Endothelial cell of umbilical vein (primary cell): ENCODE measurements at regions not wholly inside any gene's neighbourhood (a gene's known extent, or its start where the extent isn't known, plus 50 kb on each side); places are given as distances from the start of the nearest gene placed in this dataset.

ENCODE experiments used
- BruUV-seq: library from RNA; stranded (reverse); fragments of 400-500 nt; replicated peaks from 2 replicates; lab custom pipeline; 2021; lab: Mats Ljungman, UMichigan
- CTCF ChIA-PET: fragments of 300-600, 350-600 bp; sonication (Branson Sonifier 250); formaldehyde crosslinking; loops from one replicate; lab custom pipeline; 2021; ENCODE audit warnings: antibody characterized with exemption, inconsistent platforms; lab: Charles Lee
- POLR2A ChIA-PET: fragments of 300-600, 350-600 bp; sonication (Branson Sonifier 250); formaldehyde crosslinking; loops from one replicate; lab custom pipeline; 2021; ENCODE audit warnings: antibody characterized with exemption, inconsistent platforms; lab: Charles Lee
- DNase-seq: peaks from one replicate; pipeline ENCODE4 v3.0.0-alpha.2; 2011; ENCODE audit warnings: low read depth, low spot score
- FAIRE-seq: peaks from 2 replicates; lab custom pipeline; 2011; peaks lifted over from hg19 to GRCh38; lab: Jason Lieb, UNC
- H2AFZ ChIP-seq: 2 replicates; pipeline ENCODE4 v1.6.0; 2012; ENCODE audit warnings: low read depth, low read length, control low read depth, inconsistent platforms
- H3K27ac ChIP-seq: 2 replicates; pipeline ENCODE4 v1.5.1; 2011; ENCODE audit warnings: low read depth, mild to moderate bottlenecking, control low read depth, low read length, moderate library complexity; ENCODE audit not compliant: insufficient read depth
- H3K27me3 ChIP-seq, 2 experiments: 2 replicates each; pipeline versions ENCODE4 v1.6.0 to v1.6.1; 2011; ENCODE audit warnings: low read length in 2 of 2, mixed read lengths in 1 of 2; ENCODE audit not compliant: control insufficient read depth in 2 of 2, insufficient read depth in 2 of 2
- H3K36me3 ChIP-seq, 2 experiments: 2 replicates in 1 of 2; 3 replicates in 1 of 2; pipeline ENCODE4 v1.5.1; 2011; ENCODE audit warnings: low read length in 2 of 2, mild to moderate bottlenecking in 1 of 2, moderate library complexity in 1 of 2; ENCODE audit not compliant: control insufficient read depth in 2 of 2, insufficient read depth in 2 of 2; ENCODE audit errors: extremely low read depth in 1 of 2
- H3K4me1 ChIP-seq: 3 replicates; pipeline ENCODE4 v1.5.1; 2011; ENCODE audit warnings: mild to moderate bottlenecking, low read length; ENCODE audit not compliant: control insufficient read depth, insufficient read depth; ENCODE audit errors: extremely low read depth
- H3K4me2 ChIP-seq: 2 replicates; pipeline ENCODE4 v1.6.1; 2011; ENCODE audit warnings: low read length, control low read depth, mixed read lengths; ENCODE audit not compliant: insufficient read depth
- H3K4me3 ChIP-seq, 3 experiments: fragments of 200-600 bp in 1 of 3; sonication (generic), shearing (Covaris generic) in 1 of 3; replicated peaks in 1 of 3; 2 replicates each; pipeline ENCODE4 v1.5.1; 2011 to 2016; ENCODE audit warnings: control low read depth in 3 of 3, low read length in 3 of 3, mild to moderate bottlenecking in 2 of 3, inconsistent platforms in 1 of 3, low read depth in 1 of 3, moderate library complexity in 1 of 3; ENCODE audit not compliant: insufficient read depth in 1 of 3
- H3K79me2 ChIP-seq: 2 replicates; pipeline ENCODE4 v1.6.0; 2012; ENCODE audit warnings: low read length, inconsistent platforms; ENCODE audit not compliant: control insufficient read depth, insufficient read depth
- H3K9ac ChIP-seq: replicated peaks from 2 replicates; pipeline ENCODE3; 2011; ENCODE audit warnings: low read length, control low read depth; ENCODE audit not compliant: insufficient read depth; ENCODE audit errors: extremely low read depth
- H3K9me1 ChIP-seq: replicated peaks from 3 replicates; pipeline ENCODE4 v1.6.0; 2011; ENCODE audit warnings: mild to moderate bottlenecking, low read length; ENCODE audit not compliant: control insufficient read depth, insufficient read depth; ENCODE audit errors: extremely low read depth
- H3K9me3 ChIP-seq: replicated peaks from 2 replicates; pipeline ENCODE4 v1.5.1; 2012; ENCODE audit warnings: low read length, inconsistent platforms; ENCODE audit not compliant: control insufficient read depth, insufficient read depth
- H4K20me1 ChIP-seq: replicated peaks from 2 replicates; pipeline ENCODE3; 2011; ENCODE audit warnings: mild to moderate bottlenecking, low read length; ENCODE audit not compliant: control insufficient read depth, insufficient read depth; ENCODE audit errors: extremely low read depth
- EZH2 ChIP-seq: IDR thresholded peaks from 2 replicates; pipeline ENCODE4 v1.6.1; 2012; ENCODE audit warnings: borderline replicate concordance, low read depth, mild to moderate bottlenecking, moderate library complexity, low read length, inconsistent platforms; ENCODE audit not compliant: severe bottlenecking
- FOS ChIP-seq: IDR thresholded peaks from 2 replicates; pipeline ENCODE4 v1.6.1; 2011; ENCODE audit warnings: mild to moderate bottlenecking, low read length, moderate library complexity, borderline replicate concordance; ENCODE audit not compliant: insufficient read depth
- GATA2 ChIP-seq: IDR thresholded peaks from 2 replicates; pipeline ENCODE4 v1.7.0; 2011; ENCODE audit warnings: low read depth, mild to moderate bottlenecking, moderate library complexity, mixed read lengths, low read length; ENCODE audit not compliant: insufficient read length, insufficient read depth
- JUN ChIP-seq: IDR thresholded peaks from 2 replicates; pipeline ENCODE4 v1.6.1; 2011; ENCODE audit warnings: borderline replicate concordance, low read depth; ENCODE audit not compliant: insufficient read length, insufficient read depth
- MAX ChIP-seq: IDR thresholded peaks from 2 replicates; pipeline ENCODE4 v1.6.1; 2011; ENCODE audit not compliant: insufficient read depth, insufficient read length
- MYC ChIP-seq: IDR thresholded peaks from one replicate; pipeline ENCODE4 v1.6.1; 2011; ENCODE audit warnings: mild to moderate bottlenecking, low read depth, low read length
- POLR2A ChIP-seq: IDR thresholded peaks from 2 replicates; pipeline ENCODE4 v1.6.1; 2012; ENCODE audit warnings: low read depth, mild to moderate bottlenecking, control low read depth, low read length
- POLR2AphosphoS5 ChIP-seq: IDR thresholded peaks from 2 replicates; pipeline ENCODE4 v1.6.1; 2012; ENCODE audit warnings: low read depth, mild to moderate bottlenecking, control low read depth, low read length, moderate library complexity; ENCODE audit not compliant: insufficient read depth
- dilution Hi-C: fragments of 300-500 bp; cut with MboI; formaldehyde crosslinking; loops from one replicate; pipeline ENCODE4 v1.15.0; 2019; ENCODE audit warnings: low sequenced_read_pairs; ENCODE audit not compliant: extremely low pct_ligation_motif_present
- intact Hi-C: fragments of 100-400 bp; cut with micrococcal nuclease; formaldehyde crosslinking; loops from one replicate; pipeline ENCODE4 v1.10.0; 2022
- TF ChIP-seq, protein P1 (sequence below), 2 donors: IDR thresholded peaks; 1 replicate in 1 of 2; 2 replicates in 1 of 2; pipeline ENCODE4 v1.5.1; 2011; ENCODE audit warnings: low read length in 2 of 2, mild to moderate bottlenecking in 2 of 2, moderate library complexity in 2 of 2, control low read depth in 1 of 2, inconsistent platforms in 1 of 2, low read depth in 1 of 2; ENCODE audit not compliant: insufficient read depth in 1 of 2; ENCODE audit errors: extremely low read depth in 1 of 2

DNA sequence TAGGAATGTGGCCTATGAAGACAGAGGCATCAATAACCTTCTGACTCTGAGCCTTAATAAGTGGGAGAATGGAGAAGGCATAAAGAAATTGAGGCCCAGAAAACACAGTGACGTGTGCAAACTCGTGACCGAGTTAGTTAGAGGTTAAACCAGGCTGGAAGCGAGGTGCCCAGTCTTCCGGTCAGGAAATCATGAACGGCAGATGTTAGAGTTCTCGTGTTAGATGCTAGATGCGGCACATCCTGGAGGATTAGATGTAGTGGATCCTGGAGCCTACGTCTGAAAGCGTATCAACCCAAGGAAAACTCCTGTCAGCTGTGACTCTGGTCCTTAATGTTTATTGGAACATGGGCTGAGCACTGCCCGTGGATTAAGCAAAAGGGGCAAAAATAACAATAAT, 275.9 kb downstream of the TCF7L2 start:
- no peak for TF ChIP-seq FOS
- TF ChIP-seq POLR2AphosphoS5 = no peak
- TF ChIP-seq MAX = no peak
- TF ChIP-seq EZH2 = no peak
- TF ChIP-seq POLR2A = no peak
- no TSS peak for BruUV-seq
- intact Hi-C loops = no loop called here
- H2AFZ ChIP-seq = no peak overlapping the region
- H3K9me1 ChIP-seq = no peaks in the 10 kb centered on the region
- H3K4me1 ChIP-seq = peaks cover 3% of the 10 kb centered on the region
- no peak overlapping the region for H3K4me2 ChIP-seq
- no peaks in the 10 kb centered on the region for H3K36me3 ChIP-seq
- DNase-seq = no peak
- no peaks in the 10 kb centered on the region for H3K9me3 ChIP-seq
- H3K4me3 ChIP-seq = no peak overlapping the region
- ChIA-PET CTCF (no interaction called here), POLR2A (no interaction called here)
- peaks cover 0 to 2% of the 10 kb centered on the region in 2 experiments for H3K27me3 ChIP-seq
- no peaks in the 10 kb centered on the region for H4K20me1 ChIP-seq
- H3K27ac ChIP-seq = no peak overlapping the region
- FAIRE-seq = no peak
- H3K9ac ChIP-seq = no peak overlapping the region
- H3K79me2 ChIP-seq = no peaks in the 10 kb centered on the region
- dilution Hi-C loops = no loop called here

GRCh38 chr10:113226399-113226798, 276.4 kb downstream of the TCF7L2 start:
- H3K27ac ChIP-seq = no peak overlapping the region
- dilution Hi-C loops = no loop called here
- no peaks in the 10 kb centered on the region for H3K9me1 ChIP-seq
- no peak overlapping the region for H2AFZ ChIP-seq
- H3K9ac ChIP-seq = no peak overlapping the region
- no peaks in the 10 kb centered on the region for H3K79me2 ChIP-seq
- ChIA-PET CTCF (no interaction called here), POLR2A (no interaction called here)
- no peaks in the 10 kb centered on the region for H3K27me3 ChIP-seq
- no peak overlapping the region for H3K4me2 ChIP-seq
- H3K36me3 ChIP-seq = no peaks in the 10 kb centered on the region
- peaks cover 3% of the 10 kb centered on the region for H3K4me1 ChIP-seq
- TF ChIP-seq POLR2AphosphoS5 (no peak), EZH2 (no peak), MYC (no peak), JUN (no peak), POLR2A (no peak), MAX (no peak), GATA2 (no peak), FOS (no peak)
- TF ChIP-seq, protein P1, sequence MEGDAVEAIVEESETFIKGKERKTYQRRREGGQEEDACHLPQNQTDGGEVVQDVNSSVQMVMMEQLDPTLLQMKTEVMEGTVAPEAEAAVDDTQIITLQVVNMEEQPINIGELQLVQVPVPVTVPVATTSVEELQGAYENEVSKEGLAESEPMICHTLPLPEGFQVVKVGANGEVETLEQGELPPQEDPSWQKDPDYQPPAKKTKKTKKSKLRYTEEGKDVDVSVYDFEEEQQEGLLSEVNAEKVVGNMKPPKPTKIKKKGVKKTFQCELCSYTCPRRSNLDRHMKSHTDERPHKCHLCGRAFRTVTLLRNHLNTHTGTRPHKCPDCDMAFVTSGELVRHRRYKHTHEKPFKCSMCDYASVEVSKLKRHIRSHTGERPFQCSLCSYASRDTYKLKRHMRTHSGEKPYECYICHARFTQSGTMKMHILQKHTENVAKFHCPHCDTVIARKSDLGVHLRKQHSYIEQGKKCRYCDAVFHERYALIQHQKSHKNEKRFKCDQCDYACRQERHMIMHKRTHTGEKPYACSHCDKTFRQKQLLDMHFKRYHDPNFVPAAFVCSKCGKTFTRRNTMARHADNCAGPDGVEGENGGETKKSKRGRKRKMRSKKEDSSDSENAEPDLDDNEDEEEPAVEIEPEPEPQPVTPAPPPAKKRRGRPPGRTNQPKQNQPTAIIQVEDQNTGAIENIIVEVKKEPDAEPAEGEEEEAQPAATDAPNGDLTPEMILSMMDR (IDR thresholded peaks at IDR 0.05; ENCODE audit: extremely low read depth in 1 of 2, insufficient read depth in 1 of 2, low read depth in 1 of 2, low read length in 2 of 2) = no peak
- H3K9me3 ChIP-seq = no peaks in the 10 kb centered on the region
- no peaks in the 10 kb centered on the region for H4K20me1 ChIP-seq
- DNase-seq (no peak), FAIRE-seq (no peak)
- H3K4me3 ChIP-seq = no peak overlapping the region
- no TSS peak for BruUV-seq
- intact Hi-C loops = no loop called here
